H1 (cell line): ENCODE measurements at regions not wholly inside any gene's neighbourhood (a gene's known extent, or its start where the extent isn't known, plus 50 kb on each side); places are given as distances from the start of the nearest gene placed in this dataset.

Source experiments
- ATF3 ChIP-seq: IDR thresholded peaks from 2 replicates; pipeline ENCODE4 v1.6.1; 2011; ENCODE audit warnings: low read depth, mild to moderate bottlenecking, low read length; ENCODE audit not compliant: insufficient read depth
- CEBPB ChIP-seq: IDR thresholded peaks from 2 replicates; pipeline ENCODE4 v1.6.1; 2012; ENCODE audit warnings: low read depth, low read length
- SIX5 ChIP-seq: IDR thresholded peaks from 2 replicates; pipeline ENCODE4 v1.6.1; 2011; ENCODE audit warnings: mild to moderate bottlenecking, low read depth, low read length

GRCh38 chr6:15829156-15829555, 166.3 kb upstream of the DTNBP1 start (continued):
- TF ChIP-seq ATF3 (no peak), SIX5 (no peak), CEBPB (no peak)
